NCI-H2107 (cell line): ENCODE measurements at regions not wholly inside any gene's neighbourhood (a gene's known extent, or its start where the extent isn't known, plus 50 kb on each side); places are given as distances from the start of the nearest gene placed in this dataset.
"Not testable (repeated sequence)": the region's sequence is repeated elsewhere in the genome, so short reads cannot be mapped to it uniquely, and the experiment has no call there.

ENCODE experiments used
- DNase-seq: peaks from one replicate; lab custom pipeline; 2025; lab: John Stamatoyannopoulos, UW

DNA sequence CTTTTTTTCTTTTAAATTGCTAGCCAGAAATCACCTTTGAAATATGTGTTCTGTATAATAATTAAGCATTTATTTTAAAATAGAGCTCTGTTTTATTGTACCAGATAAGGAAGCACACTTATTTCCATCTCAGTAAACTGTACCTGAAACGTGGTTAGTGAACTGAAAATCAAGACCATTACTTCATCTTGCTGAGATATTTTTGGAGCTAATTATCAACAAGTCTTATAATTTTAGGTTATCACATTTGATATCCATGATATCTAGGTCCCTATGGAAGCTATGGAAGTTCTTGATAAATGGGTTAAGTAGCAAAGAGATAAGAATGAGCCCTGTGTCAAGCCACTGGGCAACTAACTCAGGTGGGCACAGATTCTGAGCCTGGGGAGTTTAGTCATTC lies 187.2 kb downstream of the NFKBIZ start:
- DNase-seq, result no peak

DNA sequence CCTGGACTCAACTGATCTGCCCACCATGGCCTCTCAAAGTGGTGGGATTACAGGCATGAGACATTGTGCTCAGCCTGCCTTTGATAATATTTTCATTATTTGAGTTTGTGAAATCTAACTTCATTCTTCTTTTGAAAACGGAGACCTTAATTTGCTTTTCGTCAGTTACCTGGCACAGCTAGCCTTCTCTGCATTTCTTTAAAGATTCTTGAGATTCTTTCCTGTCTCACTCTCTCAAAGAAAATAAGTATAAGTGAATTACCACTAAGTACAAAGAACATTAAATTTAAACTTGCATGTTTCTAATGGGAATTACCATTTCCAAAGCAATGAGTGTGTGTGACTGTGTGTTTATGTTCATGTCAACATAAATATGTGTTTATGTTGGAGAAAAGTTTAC lies 187.9 kb downstream of the NFKBIZ start:
- no peak for DNase-seq

DNA sequence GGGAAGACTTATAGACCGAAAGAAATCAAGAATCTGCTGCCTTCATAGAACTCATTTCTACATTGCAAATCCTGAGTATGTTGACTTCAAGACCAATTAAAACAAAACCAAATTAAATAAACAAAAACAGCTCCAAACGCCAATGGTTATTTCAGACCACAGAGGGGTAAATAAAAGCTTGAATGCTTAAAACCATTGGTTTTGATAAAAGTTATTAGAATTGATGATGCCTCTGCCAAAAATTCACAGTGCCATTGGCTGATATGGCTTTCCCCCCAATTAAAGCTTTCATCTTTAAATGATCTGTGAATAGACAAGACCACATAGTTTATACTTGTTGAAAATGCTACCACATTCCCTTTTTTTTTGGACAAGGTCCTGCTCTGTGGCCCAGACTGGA lies 188.5 kb downstream of the NFKBIZ start:
- DNase-seq, result no peak

DNA sequence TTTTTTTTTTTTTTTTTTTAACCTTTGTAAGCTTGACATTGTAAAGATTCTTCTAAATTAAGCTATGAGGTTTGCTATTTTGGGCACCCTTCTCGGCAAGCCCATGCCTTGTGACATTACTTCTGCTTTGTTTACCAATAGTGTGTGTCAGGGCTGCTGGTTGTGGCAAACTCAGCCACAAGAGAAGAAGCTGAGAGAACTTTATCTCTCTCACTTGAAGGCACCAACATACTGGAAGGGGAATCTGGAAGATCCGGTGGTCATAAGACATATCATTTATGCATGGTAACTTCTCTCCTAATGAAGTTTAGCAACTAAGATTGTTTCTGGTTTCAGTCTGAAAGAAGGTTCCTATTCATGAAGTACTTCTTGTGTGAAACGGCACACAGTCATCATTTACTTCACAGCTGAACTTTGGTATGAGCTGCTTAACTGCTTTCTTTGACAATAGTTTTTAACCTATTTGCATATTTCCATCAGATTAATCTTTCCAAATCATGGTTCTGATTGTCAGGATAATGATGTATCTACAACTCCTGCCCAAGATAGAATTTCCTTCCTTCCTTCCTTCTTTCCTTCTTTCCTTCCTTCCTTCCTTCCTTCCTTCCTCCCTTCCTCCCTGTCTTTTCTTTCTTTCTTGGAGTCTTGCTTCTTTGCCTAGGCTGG lies 189.3 kb downstream of the NFKBIZ start:
- no peak for DNase-seq

DNA sequence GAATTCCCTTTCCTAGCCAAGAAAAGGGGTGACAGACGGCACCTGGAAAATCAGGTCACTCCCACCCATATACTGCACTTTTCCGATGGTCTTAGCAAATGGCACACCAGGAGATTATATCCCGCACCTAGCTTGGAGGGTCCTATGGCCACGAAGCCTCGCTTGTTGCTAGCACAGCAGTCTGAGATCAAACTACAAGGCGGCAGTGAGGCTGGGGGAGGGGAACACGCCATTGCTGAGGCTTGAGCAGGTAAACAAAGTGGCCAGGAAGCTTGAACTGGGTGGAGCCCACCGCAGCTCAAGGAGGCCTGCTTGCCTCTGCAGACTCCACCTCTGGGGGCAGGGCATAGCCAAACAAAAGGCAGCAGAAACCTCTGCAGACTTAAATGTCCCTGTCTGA lies 190.8 kb downstream of the NFKBIZ start:
- DNase-seq, result not testable (repeated sequence)

DNA sequence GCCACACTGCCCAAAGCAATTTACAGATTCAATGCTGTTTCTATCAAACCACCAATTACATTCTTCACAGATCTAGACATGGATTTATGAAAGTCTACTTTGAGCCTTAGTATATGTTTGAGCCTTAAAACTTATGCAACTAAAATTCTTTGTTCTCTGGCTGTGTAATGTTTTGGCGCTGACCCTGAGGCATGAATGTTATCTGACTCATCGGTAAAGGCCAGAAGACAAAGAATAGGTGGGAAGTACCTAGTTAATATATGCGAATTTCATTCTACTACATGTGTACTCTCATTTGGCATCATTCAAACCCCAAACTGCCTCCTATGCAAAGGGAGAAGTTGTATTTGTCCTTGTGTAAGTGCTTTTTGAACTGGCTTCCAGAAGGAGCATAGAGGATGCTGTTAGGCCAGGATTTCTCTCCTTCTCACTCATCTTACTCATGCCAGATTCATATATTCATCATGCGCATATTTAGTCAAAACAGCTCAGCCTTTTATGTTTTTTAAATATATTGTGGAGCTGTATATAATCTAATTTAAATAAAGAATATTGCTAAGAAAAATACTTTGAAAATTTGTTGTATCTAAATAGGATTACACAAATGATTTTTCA lies 204.2 kb downstream of the NFKBIZ start:
- DNase-seq, result no peak

DNA sequence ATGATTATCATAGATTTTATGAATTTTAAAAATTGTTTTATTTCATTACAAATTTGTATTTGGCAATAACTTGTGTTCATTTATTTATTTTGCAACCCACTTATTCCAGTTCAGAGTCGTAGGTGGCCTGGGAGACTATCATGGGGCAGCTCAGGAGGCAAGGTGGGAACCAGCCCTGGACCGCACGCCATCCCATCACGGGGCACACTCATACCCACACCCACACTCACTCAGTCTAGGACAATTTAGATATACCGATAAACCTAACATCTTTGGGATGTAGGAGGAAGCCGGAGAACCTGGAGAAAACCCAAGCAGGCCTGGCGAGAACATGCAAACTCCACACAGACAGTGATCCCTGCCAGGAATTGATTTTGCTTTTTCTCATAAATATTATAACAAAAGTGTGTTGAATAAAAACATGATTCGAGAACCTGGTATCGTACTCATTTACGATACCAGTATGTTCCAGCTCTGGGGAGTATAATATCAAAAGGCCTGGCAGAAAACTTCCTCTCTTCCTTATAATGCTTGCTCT lies 205.3 kb downstream of the NFKBIZ start:
- DNase-seq, result no peak

DNA sequence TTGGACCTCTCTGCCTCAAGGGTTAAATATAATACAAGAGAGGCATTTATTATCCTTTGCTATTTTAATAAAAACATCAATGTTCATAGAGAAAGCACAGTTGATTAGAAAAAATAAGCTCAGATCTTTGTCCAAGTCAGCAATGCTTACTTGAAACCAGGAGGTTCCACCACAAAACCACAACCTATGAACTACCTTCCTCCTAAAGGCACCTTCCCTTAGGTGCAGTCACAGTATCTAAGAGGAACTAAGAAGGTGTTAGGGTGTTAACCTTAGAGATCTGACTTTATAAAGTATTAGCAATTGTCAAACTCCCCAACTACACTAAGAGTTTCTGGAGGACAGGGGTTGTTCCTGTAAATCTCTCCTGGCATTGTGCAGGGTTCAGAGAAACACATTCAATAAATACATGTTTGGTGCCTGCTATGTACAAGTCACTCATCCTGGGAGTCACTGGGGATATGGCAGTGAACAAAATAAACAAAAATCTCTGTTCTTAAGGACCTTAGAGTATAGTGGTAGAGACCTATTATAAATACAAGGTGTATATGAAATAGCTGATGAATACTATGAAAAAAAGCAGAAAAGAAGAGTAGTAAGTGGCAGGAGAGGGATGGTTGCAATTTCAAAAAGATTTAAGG lies 208.6 kb downstream of the NFKBIZ start:
- no peak for DNase-seq

DNA sequence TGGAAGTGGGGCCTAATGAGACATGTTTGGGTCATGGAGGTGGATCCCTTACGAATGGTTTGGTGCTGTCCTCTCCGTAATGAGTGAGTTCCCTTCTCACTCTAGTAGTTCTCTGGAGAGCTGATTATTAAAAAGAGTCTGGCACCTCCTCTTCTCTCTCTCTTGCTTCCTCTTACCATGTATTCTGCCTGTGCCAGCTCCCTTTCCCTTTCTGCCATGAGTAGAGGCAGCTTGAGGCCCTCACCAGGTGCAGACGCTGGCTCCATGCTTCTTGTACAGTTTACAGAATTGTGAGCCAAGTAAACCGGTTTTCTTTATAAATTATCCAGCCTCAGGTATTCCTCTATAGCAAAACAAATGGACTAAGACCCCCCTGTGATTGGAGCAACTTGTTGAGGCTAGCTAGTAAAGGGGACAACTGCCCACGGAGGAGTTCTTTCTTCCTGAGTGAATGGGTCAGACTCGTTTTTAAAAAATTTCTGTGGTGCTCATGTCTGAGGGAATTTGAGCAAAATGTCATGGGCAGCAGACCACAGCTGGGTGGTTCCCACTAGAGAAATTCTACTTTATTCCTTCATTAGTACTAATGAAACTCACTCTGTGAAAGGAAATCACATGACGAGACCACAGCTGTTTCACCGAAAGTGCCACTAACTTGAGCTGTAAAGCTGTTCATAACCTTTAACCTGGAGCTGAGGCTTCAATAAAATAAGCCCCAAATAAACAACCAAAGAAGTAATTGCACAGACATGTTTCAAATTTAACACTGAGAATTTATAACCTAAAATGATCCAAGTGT lies 210.0 kb downstream of the NFKBIZ start:
- no peak for DNase-seq

DNA sequence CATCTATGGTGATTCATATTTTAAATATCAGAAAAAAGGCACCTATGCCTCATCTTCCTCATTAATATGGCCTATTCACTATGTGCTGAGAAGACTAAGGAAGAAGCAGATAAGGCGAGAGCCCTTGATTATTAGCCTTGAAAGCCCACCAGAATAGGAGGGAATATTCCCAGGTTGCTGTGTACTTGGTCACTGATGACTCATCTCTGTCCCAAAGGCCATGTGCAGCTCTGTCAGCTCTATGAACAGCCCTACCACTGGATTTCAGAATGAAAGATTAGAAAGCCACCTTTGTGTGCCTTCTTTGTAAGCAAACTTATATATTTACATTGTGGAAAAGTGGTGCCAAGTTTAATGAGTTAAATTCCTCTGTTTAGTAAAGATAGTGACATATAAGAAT lies 211.5 kb downstream of the NFKBIZ start:
- DNase-seq, result no peak

DNA sequence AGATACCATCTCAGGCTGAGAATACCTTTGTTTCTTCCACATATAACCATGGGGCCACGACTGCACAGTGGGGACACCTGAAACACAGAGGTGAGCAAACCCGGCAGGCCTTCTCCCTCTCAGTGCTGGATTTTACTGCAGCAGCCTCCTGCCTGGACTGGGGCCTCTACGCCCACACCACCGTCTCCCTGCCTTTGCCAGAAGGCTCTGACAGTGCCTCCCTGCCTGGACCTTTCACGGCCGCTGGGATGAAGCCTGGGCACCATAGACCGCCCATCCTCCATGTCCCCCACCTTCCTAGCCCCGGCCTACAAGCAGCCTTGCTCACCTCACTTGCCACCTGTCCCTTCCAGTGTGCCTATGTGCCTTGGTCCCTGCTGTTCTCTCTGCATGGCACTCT lies 214.3 kb downstream of the NFKBIZ start:
- no peak for DNase-seq

DNA sequence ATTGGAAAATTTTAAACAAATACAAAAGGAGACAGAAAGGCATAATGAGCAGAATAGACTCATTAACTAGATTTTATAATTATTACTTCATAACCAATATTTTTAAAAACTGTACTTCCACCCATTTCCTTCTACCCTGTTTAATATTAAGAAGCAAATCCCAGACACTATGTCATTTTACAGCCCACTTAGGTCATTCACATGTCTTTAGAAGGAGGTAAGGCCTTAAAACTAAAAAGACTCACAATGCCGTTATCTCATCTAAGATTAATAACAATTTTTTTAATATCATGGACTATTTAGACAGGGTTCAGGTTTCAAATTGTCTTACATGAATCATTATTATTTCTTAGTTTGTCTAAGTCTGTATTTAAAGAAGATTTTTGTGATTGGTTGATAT lies 217.2 kb downstream of the NFKBIZ start:
- no peak for DNase-seq

DNA sequence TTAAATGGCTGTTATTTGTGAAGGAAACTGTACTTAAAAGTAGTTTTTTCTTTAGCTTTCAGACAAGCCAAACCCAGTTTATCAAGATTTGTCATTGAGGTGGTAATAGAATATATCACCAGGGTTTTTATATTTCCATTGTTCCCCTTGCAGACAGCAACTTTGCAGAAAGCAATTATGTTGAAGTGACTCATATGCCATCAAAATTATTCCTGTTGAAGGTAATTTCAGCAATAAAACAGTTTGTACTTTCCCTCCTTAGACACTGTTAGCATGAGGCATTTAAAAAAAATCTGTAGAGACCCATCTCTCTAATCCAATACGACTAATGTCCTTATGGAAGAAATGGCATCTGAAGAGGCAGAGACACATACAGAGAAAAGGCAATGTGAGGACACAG lies 219.0 kb downstream of the NFKBIZ start:
- no peak for DNase-seq

DNA sequence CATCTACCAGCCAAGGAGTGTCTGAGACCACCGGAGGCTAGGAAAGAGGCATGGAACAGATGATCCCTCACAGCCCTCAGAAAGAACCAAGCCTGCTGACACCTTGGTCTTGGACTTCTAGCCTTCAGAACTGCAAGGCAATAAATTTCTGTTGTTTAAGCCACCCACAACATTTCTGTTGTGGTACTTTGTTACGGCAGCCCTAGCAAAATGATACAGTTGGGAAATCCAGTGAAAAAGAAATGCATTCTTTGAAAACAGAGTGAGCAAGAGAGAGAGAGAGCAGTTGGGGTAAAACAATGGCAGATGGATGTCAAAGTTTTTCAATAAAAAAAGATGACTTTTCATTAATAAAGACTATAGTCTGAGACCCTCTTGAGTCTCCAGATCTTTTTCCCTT lies 219.4 kb downstream of the NFKBIZ start:
- no peak for DNase-seq

DNA sequence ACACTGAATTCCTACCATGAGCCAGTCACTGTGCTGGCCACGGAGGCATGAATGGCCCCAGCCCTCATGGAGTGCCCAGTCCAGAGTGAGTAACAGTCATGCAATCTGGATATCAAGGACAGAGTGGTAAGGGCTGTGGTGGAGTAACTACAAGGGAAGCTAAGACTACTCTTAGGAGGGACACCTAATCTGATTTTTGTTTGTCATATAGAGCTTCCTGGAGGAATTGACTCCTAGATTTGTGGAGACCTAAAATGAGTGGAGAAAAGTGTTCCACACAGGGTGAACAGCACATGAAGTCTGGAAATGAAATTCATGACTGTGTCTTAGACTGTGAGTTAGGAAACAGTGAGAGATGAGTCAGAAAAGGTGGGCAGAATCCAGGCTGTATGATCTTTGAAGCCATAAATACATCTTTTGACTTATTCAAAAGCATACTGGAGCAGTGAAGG lies 219.9 kb downstream of the NFKBIZ start:
- DNase-seq, result no peak

DNA sequence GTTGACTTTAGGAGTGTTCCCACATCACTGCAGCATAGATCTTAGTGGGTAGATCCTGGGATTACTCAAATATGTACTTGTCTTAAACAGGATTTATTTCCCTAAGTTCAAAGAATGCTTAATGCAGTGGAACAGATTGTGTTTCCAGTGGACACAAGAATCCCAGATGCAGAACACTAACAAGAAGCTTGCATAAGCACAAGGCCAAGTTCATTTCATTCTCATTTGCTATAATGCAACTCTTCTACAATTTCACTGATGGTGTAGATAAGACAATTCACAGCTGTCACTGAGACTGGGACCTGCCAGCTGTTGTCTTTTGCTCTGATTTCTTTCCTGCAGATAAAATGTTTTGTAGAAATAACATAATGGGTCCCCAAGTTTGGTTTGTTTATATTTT lies 225.6 kb downstream of the NFKBIZ start:
- DNase-seq, result no peak

DNA sequence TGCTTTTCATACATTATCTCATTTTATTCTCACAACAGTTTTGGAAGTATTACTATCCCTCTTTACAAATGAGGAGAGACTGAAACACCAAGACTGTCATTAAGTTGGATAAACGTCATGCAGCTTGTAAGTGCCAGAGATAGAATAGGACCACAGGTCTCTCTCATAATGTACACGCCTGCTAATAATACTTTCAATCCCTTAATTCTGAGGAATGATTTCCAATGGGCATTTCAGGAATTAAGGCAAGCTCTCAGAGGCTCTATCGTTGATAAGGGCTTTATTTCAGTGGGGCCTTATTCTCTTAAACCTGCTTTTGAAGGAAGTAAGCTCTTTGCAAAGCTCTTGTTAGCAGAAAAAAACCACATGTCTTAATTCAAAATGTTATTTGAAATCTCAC lies 229.1 kb downstream of the NFKBIZ start:
- no peak for DNase-seq

DNA sequence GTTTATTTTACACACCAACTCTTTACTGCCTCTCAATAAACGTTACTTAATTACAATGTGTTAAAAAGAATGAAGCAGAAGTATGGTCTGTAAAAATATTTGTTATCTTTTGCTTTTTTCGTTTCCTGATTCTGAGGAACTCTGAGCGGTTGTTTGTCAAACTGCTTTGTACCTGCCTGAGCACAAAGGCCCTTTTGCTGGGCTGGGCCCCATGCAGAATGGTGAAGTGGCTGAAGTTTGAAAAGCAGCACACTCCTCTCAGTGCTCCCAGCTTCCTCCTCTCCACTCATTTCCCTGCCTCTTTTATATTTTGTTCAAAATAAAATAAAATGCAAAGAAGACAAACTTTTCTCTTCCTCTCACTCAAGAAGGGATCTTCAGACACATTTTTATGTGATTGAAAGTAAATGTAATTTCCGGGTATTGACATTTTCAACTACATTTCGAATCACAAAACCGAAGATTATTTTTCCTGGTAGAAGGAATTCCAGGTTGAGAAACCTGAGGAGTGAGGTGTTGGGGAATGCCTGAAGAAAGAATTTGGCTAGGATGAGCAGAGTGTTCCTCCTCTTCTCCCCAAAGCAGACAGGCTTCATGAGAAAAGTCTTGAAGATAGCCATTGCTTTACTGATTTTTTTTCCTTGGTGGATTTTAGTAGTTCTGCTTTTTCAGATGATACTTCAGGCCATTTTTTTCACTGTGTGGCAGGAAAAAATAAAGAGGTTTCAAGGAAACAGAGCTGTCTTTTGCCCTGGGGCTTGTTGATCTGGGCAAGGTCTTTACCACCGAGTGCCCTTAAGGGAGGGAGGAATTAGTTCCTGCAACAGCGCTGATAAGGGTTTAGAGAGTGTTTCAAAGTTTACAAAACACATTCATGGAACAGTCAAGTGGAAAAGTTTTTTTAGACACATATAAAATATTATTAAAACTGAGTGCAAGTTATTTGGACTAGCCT lies 229.8 kb downstream of the NFKBIZ start:
- DNase-seq, result no peak

DNA sequence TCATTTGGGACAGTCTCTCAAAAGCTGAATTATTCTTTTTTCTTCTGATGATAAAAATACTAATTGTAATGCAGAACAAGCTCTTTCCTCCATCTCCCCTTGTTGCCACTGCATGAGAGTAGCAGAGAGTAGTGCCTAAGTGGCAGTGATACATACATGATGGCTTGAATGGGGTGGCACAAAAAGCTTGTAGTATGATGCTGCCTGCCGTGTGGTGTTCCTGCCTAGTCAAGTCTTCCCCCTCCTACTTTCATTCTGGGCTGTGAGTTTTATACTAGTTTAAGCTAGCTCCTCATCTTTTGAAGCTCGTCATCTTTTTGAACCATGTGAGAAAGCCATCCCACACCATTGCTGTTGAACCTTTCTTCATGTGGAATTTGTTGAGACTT lies 230.5 kb downstream of the NFKBIZ start:
- no peak for DNase-seq

DNA sequence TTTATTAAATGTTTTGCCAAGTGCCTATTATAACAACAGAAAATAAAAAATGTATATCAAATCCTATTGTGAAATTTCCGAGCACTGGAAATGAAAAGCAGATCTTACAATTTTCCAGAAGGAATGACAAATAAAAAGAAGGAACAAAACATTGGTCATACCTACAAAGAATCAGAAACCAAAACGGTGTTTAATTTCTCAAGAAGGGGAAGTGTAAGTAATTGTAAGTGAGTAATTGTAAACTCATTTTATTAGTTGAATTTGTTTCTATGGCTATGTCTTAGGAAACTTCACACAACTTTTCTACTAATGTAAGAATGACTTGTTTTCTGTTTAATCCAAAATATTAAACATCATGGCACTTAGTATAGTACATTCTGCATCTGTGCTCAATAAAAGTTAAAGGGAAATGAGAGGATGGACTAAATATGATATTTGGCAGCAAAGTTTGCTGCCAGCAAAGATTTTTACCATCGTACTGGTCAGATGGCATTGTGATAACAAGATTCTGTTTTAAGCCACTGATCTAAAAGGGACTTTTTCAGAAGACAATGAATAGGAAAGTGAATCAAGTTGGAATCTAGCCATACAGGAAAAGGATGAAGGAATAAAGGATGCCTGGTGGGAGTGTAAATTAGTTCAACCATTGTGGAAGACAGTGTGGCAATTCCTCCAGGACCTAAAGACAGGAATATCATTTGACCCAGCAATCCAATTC lies 232.4 kb downstream of the NFKBIZ start:
- no peak for DNase-seq

DNA sequence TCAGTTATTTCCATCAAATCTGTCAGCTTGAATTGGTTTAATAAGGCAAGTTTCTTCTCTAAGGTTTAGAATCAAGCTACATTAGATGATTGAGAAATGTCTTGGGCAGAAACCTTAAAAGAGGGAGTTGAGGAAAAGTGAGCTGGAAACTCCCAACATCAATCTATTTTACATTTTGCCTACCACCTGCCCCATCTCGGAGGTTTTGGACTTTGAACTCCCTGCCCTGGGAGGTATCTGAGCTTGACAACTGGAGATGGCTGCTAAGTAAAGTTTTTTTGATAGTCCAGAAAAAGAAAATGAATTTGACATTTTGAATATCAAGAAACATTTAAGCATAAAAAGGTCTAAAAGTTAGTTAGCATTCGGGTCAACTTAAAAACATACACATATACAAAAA lies 234.2 kb downstream of the NFKBIZ start:
- DNase-seq, result no peak
